ENCODE measurements at regions not wholly inside any gene's neighbourhood (a gene's known extent, or its start where the extent isn't known, plus 50 kb on each side); places are given as distances from the start of the nearest gene placed in this dataset.

DNA sequence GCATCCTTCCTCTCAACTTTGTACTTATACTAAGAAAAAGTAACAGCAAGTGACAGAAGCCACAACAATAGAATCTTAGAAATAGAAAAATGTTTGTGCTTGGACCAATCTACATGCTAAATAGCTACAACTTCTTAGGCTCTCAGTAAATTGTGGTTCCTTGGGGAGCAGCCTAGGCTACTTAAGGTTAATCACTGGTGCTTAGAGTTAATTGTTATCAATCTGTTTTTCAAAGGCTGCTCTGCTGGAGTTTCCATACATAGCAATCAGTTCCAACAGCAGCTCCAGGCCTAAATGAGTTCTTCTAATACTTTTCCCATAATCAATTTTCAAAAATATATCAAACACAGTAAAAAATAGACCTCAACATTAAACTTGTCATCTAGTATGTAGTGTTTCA is 571.4 kb downstream of the EPHA7 start:
- Histone ChIP-seq H3K4me3 (no peak overlapping the region), H3K79me2 (no peaks in the 10 kb centered on the region), H3K27me3 (no peaks in the 10 kb centered on the region), H4K20me1 (ENCODE audit: insufficient read depth, poor library complexity, severe bottlenecking) (no peaks in the 10 kb centered on the region), H3K4me2 (no peak overlapping the region), H2AFZ (no peak overlapping the region), H3K9me3 (ENCODE audit: low read depth) (no peaks in the 10 kb centered on the region), H3K9me2 (replicated peaks; ENCODE audit: insufficient read depth) (no peaks in the 10 kb centered on the region), H3K36me3 (replicated peaks; ENCODE audit: insufficient read depth, low read depth) (no peaks in the 10 kb centered on the region), H3K27ac (no peak overlapping the region), H3K4me1 (ENCODE audit: insufficient read depth) (no peaks in the 10 kb centered on the region)
- DNase-seq (ENCODE audit: low spot score): no peak
- TF ChIP-seq EZH2 (IDR thresholded peaks at IDR 0.05; ENCODE audit: borderline replicate concordance) (no peak), EZH2phosphoT487 (IDR thresholded peaks at IDR 0.05; ENCODE audit: low read depth, severe bottlenecking, unreplicated experiment) (no peak)
- TF ChIP-seq, protein P1, sequence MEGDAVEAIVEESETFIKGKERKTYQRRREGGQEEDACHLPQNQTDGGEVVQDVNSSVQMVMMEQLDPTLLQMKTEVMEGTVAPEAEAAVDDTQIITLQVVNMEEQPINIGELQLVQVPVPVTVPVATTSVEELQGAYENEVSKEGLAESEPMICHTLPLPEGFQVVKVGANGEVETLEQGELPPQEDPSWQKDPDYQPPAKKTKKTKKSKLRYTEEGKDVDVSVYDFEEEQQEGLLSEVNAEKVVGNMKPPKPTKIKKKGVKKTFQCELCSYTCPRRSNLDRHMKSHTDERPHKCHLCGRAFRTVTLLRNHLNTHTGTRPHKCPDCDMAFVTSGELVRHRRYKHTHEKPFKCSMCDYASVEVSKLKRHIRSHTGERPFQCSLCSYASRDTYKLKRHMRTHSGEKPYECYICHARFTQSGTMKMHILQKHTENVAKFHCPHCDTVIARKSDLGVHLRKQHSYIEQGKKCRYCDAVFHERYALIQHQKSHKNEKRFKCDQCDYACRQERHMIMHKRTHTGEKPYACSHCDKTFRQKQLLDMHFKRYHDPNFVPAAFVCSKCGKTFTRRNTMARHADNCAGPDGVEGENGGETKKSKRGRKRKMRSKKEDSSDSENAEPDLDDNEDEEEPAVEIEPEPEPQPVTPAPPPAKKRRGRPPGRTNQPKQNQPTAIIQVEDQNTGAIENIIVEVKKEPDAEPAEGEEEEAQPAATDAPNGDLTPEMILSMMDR (IDR thresholded peaks at IDR 0.05; ENCODE audit: poor library complexity): no peak

DNA sequence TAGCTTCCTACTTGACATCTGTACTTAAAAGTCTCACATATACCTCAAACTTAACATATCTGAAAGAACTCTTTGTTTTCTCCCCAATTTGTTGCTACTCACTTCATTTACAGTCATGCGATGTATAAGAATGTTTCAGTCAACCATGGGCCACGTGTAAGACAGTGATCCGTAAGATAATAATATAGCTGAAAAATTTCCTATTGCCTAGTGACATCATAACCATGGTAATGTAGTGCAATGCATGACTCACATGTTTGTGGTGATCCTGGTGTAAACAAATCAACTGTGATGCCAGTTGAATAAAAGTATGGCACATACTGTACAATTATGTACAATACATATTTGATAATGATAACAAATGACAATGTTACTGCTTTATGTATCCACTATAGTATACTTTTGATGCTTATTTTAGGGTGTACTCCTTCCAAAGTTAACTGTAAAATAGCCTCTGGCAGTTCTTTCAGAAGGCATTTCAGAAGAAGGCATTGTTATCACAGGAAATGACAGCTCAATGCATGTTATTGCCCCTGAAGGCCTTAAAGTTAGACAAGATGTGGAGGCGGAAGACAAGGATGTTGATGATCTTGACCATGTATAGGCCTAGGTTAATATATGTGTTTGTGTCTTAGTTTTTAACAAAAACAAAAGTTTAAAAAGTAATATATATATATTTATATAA is 579.0 kb downstream of the EPHA7 start:
- Histone ChIP-seq H4K20me1 (ENCODE audit: insufficient read depth, poor library complexity, severe bottlenecking) (no peaks in the 10 kb centered on the region), H3K27me3 (no peaks in the 10 kb centered on the region), H3K9me2 (replicated peaks; ENCODE audit: insufficient read depth) (no peaks in the 10 kb centered on the region), H3K9me3 (ENCODE audit: low read depth) (no peaks in the 10 kb centered on the region), H3K27ac (no peak overlapping the region), H3K36me3 (replicated peaks; ENCODE audit: insufficient read depth, low read depth) (no peaks in the 10 kb centered on the region), H3K4me3 (no peak overlapping the region), H3K4me2 (no peak overlapping the region), H3K79me2 (no peaks in the 10 kb centered on the region), H3K4me1 (ENCODE audit: insufficient read depth) (no peaks in the 10 kb centered on the region), H2AFZ (no peak overlapping the region)
- DNase-seq (ENCODE audit: low spot score): no peak
- 89% methylated on average over 4 of the region's 4 CpGs for WGBS (ENCODE audit: low lambda C conversion rate, missing lambda C conversion rate)
- TF ChIP-seq EZH2phosphoT487 (IDR thresholded peaks at IDR 0.05; ENCODE audit: low read depth, severe bottlenecking, unreplicated experiment) (no peak), EZH2 (IDR thresholded peaks at IDR 0.05; ENCODE audit: borderline replicate concordance) (no peak)
- TF ChIP-seq, protein P1 (IDR thresholded peaks at IDR 0.05; ENCODE audit: poor library complexity): no peak

DNA sequence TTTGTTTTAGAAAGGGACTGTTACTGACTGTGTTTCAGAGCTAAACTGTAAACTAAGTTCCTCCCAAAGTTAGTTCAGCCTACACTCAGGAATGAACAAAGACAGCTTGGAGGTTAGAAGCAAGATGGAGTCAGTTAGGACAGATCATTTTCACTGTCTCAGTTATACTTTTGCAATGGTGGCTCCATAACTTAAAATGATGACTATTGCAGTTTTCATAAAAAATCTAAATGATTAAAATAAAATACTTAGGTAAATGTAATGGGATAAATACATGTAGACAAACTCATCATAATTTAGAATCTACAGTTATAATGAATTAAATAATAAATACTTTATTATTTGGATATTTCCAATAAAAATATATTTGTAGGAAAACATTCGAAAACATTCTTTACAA is 590.6 kb downstream of the EPHA7 start:
- Histone ChIP-seq H3K9me3 (ENCODE audit: low read depth) (no peaks in the 10 kb centered on the region), H3K27me3 (no peaks in the 10 kb centered on the region), H3K4me3 (no peak overlapping the region), H3K36me3 (replicated peaks; ENCODE audit: insufficient read depth, low read depth) (no peaks in the 10 kb centered on the region), H4K20me1 (ENCODE audit: insufficient read depth, poor library complexity, severe bottlenecking) (no peaks in the 10 kb centered on the region), H3K4me2 (no peak overlapping the region), H2AFZ (no peak overlapping the region), H3K79me2 (no peaks in the 10 kb centered on the region), H3K4me1 (ENCODE audit: insufficient read depth) (no peaks in the 10 kb centered on the region), H3K27ac (no peak overlapping the region), H3K9me2 (replicated peaks; ENCODE audit: insufficient read depth) (no peaks in the 10 kb centered on the region)
- no peak for DNase-seq (ENCODE audit: low spot score)
- TF ChIP-seq EZH2 (IDR thresholded peaks at IDR 0.05; ENCODE audit: borderline replicate concordance) (no peak), EZH2phosphoT487 (IDR thresholded peaks at IDR 0.05; ENCODE audit: low read depth, severe bottlenecking, unreplicated experiment) (no peak)
- TF ChIP-seq, protein P1 (IDR thresholded peaks at IDR 0.05; ENCODE audit: poor library complexity): no peak
- WGBS (ENCODE audit: low lambda C conversion rate, missing lambda C conversion rate): 100% methylated on average over 1 of the region's 1 CpG

Data from hepatocyte (in vitro differentiated cells).